GM23338 (cell line): ENCODE measurements at regions not wholly inside any gene's neighbourhood (a gene's known extent, or its start where the extent isn't known, plus 50 kb on each side); places are given as distances from the start of the nearest gene placed in this dataset.

Experiments used
- CREB1 ChIP-seq: fragments of 250-450 bp; sonication (Bioruptor Pico); IDR thresholded peaks from 2 replicates; pipeline ENCODE4 v1.5.0; 2020; ENCODE audit warnings: low read depth, mild to moderate bottlenecking, moderate library complexity
- STAT1 ChIP-seq: IDR thresholded peaks from one replicate; pipeline ENCODE4 v1.6.1; 2016; ENCODE audit warnings: antibody characterized with exemption; ENCODE audit not compliant: unreplicated experiment
- ZNF331 ChIP-seq: fragments of 250-450 bp; sonication (Bioruptor Pico); IDR thresholded peaks from 2 replicates; pipeline ENCODE4 v1.5.0; 2020; ENCODE audit warnings: low read depth, mild to moderate bottlenecking, moderate library complexity
- ZNF462 ChIP-seq: fragments of 250-450 bp; sonication (Bioruptor Pico); IDR thresholded peaks from 2 replicates; pipeline ENCODE4 v1.5.0; 2020; ENCODE audit warnings: mild to moderate bottlenecking, moderate library complexity
- TF ChIP-seq, protein P1 (sequence below): IDR thresholded peaks from one replicate; pipeline ENCODE4 v1.6.1; 2018; ENCODE audit warnings: antibody characterized with exemption; ENCODE audit not compliant: unreplicated experiment
- TF ChIP-seq, protein P2 (sequence below), 2 experiments: fragments of 200-600 bp in 1 of 2; sonication (generic) in 1 of 2; conservative IDR thresholded peaks; 2 replicates each; pipeline versions ENCODE4 v1.5.1 to v1.6.1; 2016 to 2017; ENCODE audit warnings: antibody characterized with exemption in 2 of 2, low read depth in 2 of 2, mild to moderate bottlenecking in 2 of 2, moderate library complexity in 1 of 2

DNA sequence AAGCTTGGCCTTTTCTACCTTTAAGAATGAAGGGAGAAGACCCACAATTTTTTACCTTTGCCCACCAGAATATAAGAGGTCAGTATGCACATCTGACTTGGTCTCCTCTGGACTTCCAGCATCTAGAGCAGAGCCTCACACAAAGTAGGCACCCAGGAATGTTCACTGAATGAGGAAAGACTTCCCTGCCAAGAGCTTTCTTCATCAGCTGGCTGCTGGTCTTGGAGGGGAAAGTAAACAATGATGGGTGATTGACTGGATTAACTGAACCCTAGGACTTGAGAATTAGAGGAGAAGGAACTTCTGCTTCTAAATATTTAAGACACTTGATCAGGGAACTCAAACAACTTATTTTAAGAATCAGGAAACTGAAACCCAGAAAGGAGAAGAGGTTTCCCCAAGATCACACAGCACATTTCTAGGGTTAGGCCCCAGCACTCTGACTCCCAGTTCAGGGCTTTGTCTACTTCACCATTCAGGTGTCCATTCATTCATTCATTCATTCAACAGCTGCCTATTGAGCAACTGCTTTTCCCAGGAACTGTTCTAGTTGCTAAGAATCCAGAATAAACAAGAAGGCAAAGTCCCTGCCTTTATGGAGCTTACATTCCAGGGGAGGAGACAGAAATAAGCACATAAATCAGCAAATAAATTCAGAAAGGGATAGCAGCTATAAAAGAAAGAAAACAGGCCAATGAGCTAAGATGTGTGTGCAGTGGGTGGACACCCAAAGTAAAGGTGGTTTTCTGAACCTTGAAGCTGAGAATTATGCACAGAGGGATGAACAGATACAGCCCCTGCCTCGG, 216.9 kb upstream of the LRFN2 start (continued):
- TF ChIP-seq ZNF462 (CRISPR knock-in tag) (no peak), STAT1 (no peak), CREB1 (CRISPR knock-in tag) (no peak), ZNF331 (CRISPR knock-in tag) (no peak)
- TF ChIP-seq, protein P1, sequence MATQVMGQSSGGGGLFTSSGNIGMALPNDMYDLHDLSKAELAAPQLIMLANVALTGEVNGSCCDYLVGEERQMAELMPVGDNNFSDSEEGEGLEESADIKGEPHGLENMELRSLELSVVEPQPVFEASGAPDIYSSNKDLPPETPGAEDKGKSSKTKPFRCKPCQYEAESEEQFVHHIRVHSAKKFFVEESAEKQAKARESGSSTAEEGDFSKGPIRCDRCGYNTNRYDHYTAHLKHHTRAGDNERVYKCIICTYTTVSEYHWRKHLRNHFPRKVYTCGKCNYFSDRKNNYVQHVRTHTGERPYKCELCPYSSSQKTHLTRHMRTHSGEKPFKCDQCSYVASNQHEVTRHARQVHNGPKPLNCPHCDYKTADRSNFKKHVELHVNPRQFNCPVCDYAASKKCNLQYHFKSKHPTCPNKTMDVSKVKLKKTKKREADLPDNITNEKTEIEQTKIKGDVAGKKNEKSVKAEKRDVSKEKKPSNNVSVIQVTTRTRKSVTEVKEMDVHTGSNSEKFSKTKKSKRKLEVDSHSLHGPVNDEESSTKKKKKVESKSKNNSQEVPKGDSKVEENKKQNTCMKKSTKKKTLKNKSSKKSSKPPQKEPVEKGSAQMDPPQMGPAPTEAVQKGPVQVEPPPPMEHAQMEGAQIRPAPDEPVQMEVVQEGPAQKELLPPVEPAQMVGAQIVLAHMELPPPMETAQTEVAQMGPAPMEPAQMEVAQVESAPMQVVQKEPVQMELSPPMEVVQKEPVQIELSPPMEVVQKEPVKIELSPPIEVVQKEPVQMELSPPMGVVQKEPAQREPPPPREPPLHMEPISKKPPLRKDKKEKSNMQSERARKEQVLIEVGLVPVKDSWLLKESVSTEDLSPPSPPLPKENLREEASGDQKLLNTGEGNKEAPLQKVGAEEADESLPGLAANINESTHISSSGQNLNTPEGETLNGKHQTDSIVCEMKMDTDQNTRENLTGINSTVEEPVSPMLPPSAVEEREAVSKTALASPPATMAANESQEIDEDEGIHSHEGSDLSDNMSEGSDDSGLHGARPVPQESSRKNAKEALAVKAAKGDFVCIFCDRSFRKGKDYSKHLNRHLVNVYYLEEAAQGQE, result no peak
- TF ChIP-seq, protein P2, sequence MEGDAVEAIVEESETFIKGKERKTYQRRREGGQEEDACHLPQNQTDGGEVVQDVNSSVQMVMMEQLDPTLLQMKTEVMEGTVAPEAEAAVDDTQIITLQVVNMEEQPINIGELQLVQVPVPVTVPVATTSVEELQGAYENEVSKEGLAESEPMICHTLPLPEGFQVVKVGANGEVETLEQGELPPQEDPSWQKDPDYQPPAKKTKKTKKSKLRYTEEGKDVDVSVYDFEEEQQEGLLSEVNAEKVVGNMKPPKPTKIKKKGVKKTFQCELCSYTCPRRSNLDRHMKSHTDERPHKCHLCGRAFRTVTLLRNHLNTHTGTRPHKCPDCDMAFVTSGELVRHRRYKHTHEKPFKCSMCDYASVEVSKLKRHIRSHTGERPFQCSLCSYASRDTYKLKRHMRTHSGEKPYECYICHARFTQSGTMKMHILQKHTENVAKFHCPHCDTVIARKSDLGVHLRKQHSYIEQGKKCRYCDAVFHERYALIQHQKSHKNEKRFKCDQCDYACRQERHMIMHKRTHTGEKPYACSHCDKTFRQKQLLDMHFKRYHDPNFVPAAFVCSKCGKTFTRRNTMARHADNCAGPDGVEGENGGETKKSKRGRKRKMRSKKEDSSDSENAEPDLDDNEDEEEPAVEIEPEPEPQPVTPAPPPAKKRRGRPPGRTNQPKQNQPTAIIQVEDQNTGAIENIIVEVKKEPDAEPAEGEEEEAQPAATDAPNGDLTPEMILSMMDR (conservative IDR thresholded peaks at IDR 0.05; ENCODE audit: low read depth in 2 of 2), result no peak
